ENCODE measurements at regions not wholly inside any gene's neighbourhood (a gene's known extent, or its start where the extent isn't known, plus 50 kb on each side); places are given as distances from the start of the nearest gene placed in this dataset.

DNA sequence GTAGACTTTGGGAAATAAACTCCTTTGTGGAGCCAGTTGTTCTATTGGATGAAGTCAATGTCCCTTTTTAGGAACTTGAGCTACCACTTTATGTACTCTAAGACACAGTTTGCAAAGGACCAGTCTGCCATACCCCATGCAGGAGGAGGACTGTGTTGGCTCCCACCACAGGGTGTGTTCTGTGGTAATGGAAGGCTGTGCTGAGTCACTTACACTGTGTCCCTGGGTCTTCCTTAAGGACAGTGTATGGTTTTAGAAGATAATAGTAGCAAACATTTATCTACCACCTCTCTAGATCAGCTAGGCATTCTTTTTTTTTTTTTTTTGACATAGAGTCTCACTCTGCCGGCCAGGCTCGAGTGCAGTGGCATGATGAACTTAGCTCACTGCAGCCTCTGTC lies 184.0 kb upstream of the PGRMC2 start (continued):
- TF ChIP-seq ZNF668 (CRISPR knock-in tag; IDR thresholded peaks at IDR 0.05) (no peak), ZNF184 (CRISPR knock-in tag; IDR thresholded peaks at IDR 0.05) (no peak), RFX1 (IDR thresholded peaks at IDR 0.05) (no peak), ARID1B (IDR thresholded peaks at IDR 0.05) (peak; percentile 94), SMAD2 (IDR thresholded peaks at IDR 0.05; ENCODE audit: low read depth, low read length) (no peak), ZBTB1 (CRISPR knock-in tag; IDR thresholded peaks at IDR 0.05; ENCODE audit: borderline replicate concordance, low read depth) (no peak), SPI1 (IDR thresholded peaks at IDR 0.05; ENCODE audit: borderline replicate concordance, low read depth, low read length) (no peak), FOXK2 (conservative IDR thresholded peaks at IDR 0.05 in 1 of 2, IDR thresholded peaks at IDR 0.05 in 1 of 2; ENCODE audit: low read depth in 2 of 2) (peak in 1 of 2 experiments; percentile 68; a peak in 1 of 4 replicates), MAFG (tag; conservative IDR thresholded peaks at IDR 0.05) (peak; percentile 88), RBM15 (IDR thresholded peaks at IDR 0.05; ENCODE audit: insufficient read depth, low read length) (no peak), TAL1 (IDR thresholded peaks at IDR 0.05) (peak; percentile 80), SMARCE1 (IDR thresholded peaks at IDR 0.05) (peak; percentile 93), ZNF316 (IDR thresholded peaks at IDR 0.05) (peak; percentile 88), WHSC1 (IDR thresholded peaks at IDR 0.05; ENCODE audit: low read length) (no peak), POLR2G (IDR thresholded peaks at IDR 0.05; ENCODE audit: low read depth, low read length) (no peak), FOXM1 (IDR thresholded peaks at IDR 0.05; ENCODE audit: low read depth) (no peak; the same call in 1 of the 2 replicates), FOXM1 (CRISPR knock-in tag; IDR thresholded peaks at IDR 0.05; ENCODE audit: low read depth) (no peak), CBFA2T2 (conservative IDR thresholded peaks at IDR 0.05) (peak; percentile 83), KLF16 (IDR thresholded peaks at IDR 0.05) (0 out of 2 replicates have a peak, but pooled peaks have one; percentile 37), NFRKB (IDR thresholded peaks at IDR 0.05; ENCODE audit: low read depth) (peak; percentile 59; the same call in 1 of the 2 replicates), SOX6 (IDR thresholded peaks at IDR 0.05) (peak; percentile 79), EP300 (IDR thresholded peaks at IDR 0.05; ENCODE audit: low read length) (peak; percentile 77; the same call in 1 of the 2 replicates), CTBP1 (IDR thresholded peaks at IDR 0.05; ENCODE audit: borderline replicate concordance) (peak; percentile 62; the same call in 1 of the 2 replicates), LEF1 (IDR thresholded peaks at IDR 0.05) (peak; percentile 58; the same call in 1 of the 2 replicates)
- TF ChIP-seq, protein P1, sequence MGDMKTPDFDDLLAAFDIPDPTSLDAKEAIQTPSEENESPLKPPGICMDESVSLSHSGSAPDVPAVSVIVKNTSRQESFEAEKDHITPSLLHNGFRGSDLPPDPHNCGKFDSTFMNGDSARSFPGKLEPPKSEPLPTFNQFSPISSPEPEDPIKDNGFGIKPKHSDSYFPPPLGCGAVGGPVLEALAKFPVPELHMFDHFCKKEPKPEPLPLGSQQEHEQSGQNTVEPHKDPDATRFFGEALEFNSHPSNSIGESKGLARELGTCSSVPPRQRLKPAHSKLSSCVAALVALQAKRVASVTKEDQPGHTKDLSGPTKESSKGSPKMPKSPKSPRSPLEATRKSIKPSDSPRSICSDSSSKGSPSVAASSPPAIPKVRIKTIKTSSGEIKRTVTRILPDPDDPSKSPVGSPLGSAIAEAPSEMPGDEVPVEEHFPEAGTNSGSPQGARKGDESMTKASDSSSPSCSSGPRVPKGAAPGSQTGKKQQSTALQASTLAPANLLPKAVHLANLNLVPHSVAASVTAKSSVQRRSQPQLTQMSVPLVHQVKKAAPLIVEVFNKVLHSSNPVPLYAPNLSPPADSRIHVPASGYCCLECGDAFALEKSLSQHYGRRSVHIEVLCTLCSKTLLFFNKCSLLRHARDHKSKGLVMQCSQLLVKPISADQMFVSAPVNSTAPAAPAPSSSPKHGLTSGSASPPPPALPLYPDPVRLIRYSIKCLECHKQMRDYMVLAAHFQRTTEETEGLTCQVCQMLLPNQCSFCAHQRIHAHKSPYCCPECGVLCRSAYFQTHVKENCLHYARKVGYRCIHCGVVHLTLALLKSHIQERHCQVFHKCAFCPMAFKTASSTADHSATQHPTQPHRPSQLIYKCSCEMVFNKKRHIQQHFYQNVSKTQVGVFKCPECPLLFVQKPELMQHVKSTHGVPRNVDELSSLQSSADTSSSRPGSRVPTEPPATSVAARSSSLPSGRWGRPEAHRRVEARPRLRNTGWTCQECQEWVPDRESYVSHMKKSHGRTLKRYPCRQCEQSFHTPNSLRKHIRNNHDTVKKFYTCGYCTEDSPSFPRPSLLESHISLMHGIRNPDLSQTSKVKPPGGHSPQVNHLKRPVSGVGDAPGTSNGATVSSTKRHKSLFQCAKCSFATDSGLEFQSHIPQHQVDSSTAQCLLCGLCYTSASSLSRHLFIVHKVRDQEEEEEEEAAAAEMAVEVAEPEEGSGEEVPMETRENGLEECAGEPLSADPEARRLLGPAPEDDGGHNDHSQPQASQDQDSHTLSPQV (IDR thresholded peaks at IDR 0.05) = peak; percentile 80; the same call in 1 of the 2 replicates
- TF ChIP-seq, protein P2, sequence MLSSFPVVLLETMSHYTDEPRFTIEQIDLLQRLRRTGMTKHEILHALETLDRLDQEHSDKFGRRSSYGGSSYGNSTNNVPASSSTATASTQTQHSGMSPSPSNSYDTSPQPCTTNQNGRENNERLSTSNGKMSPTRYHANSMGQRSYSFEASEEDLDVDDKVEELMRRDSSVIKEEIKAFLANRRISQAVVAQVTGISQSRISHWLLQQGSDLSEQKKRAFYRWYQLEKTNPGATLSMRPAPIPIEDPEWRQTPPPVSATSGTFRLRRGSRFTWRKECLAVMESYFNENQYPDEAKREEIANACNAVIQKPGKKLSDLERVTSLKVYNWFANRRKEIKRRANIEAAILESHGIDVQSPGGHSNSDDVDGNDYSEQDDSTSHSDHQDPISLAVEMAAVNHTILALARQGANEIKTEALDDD (IDR thresholded peaks at IDR 0.05) = peak; percentile 43; the same call in 1 of the 2 replicates
- TF ChIP-seq, protein P3, sequence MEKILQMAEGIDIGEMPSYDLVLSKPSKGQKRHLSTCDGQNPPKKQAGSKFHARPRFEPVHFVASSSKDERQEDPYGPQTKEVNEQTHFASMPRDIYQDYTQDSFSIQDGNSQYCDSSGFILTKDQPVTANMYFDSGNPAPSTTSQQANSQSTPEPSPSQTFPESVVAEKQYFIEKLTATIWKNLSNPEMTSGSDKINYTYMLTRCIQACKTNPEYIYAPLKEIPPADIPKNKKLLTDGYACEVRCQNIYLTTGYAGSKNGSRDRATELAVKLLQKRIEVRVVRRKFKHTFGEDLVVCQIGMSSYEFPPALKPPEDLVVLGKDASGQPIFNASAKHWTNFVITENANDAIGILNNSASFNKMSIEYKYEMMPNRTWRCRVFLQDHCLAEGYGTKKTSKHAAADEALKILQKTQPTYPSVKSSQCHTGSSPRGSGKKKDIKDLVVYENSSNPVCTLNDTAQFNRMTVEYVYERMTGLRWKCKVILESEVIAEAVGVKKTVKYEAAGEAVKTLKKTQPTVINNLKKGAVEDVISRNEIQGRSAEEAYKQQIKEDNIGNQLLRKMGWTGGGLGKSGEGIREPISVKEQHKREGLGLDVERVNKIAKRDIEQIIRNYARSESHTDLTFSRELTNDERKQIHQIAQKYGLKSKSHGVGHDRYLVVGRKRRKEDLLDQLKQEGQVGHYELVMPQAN (IDR thresholded peaks at IDR 0.05; ENCODE audit: borderline replicate concordance) = no peak
